ENCODE measurements at regions not wholly inside any gene's neighbourhood (a gene's known extent, or its start where the extent isn't known, plus 50 kb on each side); places are given as distances from the start of the nearest gene placed in this dataset.
A peak's percentile ranks its signal among the peaks of the same experiment; 100 is the strongest.

DNA sequence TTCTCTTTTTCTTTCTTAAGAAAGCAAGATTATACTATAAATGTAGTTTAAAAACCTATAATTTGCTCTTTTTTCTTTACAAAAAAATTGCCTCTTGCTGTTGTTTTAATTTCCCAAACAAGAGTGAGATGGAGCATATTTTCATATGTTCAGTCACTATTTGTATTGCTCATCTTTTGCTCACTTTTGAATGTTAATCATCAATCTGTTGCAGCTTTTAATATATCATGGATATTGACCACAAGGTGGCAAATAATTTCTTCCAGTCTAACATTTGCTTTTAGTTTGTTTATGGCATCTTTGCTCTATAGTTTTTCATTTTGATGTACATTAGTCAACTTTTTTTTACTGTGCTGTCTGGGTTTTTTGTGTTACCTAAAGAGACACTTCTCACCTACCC is 112.6 kb upstream of the THRB start:
- Histone ChIP-seq H3K9me3 (ENCODE audit: low read depth) (no peaks in the 10 kb centered on the region), H3K36me3 (ENCODE audit: low read depth) (no peaks in the 10 kb centered on the region), H3K9me2 (ENCODE audit: insufficient read depth) (no peaks in the 10 kb centered on the region), H3K4me1 (ENCODE audit: insufficient read depth) (peaks cover 12% of the 10 kb centered on the region; the same call in 1 of the 2 replicates), H3K4me2 (ENCODE audit: unreplicated experiment) (no peak overlapping the region), H4K20me1 (ENCODE audit: insufficient read depth) (no peaks in the 10 kb centered on the region), H3K9ac (no peak overlapping the region), H3K27me3 (replicated peaks; ENCODE audit: insufficient read depth) (no peaks in the 10 kb centered on the region), H3K4me3 (no peak overlapping the region), H3K27ac (no peak overlapping the region), H2AFZ (no peak overlapping the region), H3F3A (ENCODE audit: insufficient read depth) (no peaks in the 10 kb centered on the region), H3K79me2 (ENCODE audit: insufficient read depth) (no peaks in the 10 kb centered on the region)
- TF ChIP-seq EZH2phosphoT487 (IDR thresholded peaks at IDR 0.05; ENCODE audit: insufficient read depth, low read depth), result no peak
- TF ChIP-seq EZH2 (IDR thresholded peaks at IDR 0.05; ENCODE audit: insufficient read depth, poor library complexity, severe bottlenecking), result no peak
- in situ Hi-C loops (cut with MboI), result no loop called here
- no peak for DNase-seq

DNA sequence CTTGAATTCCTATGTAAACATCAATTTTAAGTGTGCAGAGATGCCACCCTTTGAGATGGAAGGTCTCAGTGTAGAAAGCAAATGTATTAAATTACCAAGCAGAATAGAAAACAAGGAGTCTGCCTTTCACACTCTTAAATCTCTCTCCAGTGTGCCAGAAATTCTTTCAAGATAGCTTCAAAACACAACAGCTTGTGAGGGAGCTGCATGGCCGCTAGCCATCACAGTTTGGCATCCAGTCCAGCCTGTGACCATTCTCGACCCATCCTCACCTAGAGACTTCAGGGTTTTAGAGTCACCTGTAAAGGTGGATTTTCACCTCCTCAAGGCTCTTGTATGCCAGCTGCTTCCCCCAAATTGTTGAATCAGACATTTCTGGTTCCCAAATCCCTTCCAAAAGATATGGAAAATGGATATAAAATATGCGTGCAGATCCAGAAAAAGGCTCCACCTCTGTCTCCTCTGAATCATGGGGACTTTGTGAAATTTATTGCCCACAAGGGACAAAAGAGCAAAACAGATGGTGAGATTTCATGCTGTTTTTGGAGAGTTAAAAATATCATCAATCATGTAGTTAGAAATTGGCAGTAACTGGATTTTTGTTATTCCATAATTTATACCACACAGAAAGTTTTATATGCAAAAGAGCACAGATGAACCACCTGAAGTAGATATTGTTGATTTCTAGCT is 114.2 kb upstream of the THRB start:
- Histone ChIP-seq H3K79me2 (ENCODE audit: insufficient read depth) (no peaks in the 10 kb centered on the region), H3K4me2 (ENCODE audit: unreplicated experiment) (peak overlapping the region; percentile 38), H2AFZ (peak overlapping the region; percentile 55; the same call in 1 of the 2 replicates), H3K27ac (no peak overlapping the region), H3K9ac (no peak overlapping the region), H3K4me1 (ENCODE audit: insufficient read depth) (peaks cover 12% of the 10 kb centered on the region; the same call in 1 of the 2 replicates), H3K27me3 (replicated peaks; ENCODE audit: insufficient read depth) (no peaks in the 10 kb centered on the region), H3K36me3 (ENCODE audit: low read depth) (no peaks in the 10 kb centered on the region), H3K9me3 (ENCODE audit: low read depth) (no peaks in the 10 kb centered on the region), H3K4me3 (no peak overlapping the region), H4K20me1 (ENCODE audit: insufficient read depth) (no peaks in the 10 kb centered on the region), H3F3A (ENCODE audit: insufficient read depth) (no peaks in the 10 kb centered on the region), H3K9me2 (ENCODE audit: insufficient read depth) (no peaks in the 10 kb centered on the region)
- no peak for TF ChIP-seq EZH2 (IDR thresholded peaks at IDR 0.05; ENCODE audit: insufficient read depth, poor library complexity, severe bottlenecking)
- no peak for TF ChIP-seq EZH2phosphoT487 (IDR thresholded peaks at IDR 0.05; ENCODE audit: insufficient read depth, low read depth)
- WGBS, 2 experiments (ENCODE audit: low coverage in 1 of 2, low lambda C conversion rate in 2 of 2, missing lambda C conversion rate in 2 of 2), result 16 to 23% methylated on average over 3 of the region's 3 CpGs
- in situ Hi-C loops (cut with MboI), result no loop called here
- DNase-seq, result peak; percentile 40

DNA sequence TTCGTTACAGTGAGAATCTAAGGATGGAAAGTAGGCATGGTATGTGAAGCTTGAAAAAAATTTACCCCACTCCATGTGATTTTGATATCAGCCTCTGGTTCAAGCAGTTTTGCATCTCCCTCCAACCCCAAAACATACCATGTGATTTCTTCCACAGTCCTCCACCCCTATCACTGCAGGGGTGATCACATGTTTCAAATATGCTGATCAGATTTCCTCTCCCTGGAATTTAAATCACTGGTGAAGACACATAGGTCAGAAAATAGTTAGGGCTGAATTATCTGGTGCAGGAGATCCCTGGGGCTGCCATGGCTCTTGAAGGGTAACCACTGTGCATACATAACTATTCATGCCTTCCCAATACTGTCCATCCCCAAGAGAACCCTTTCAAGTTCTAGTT is 119.7 kb upstream of the THRB start:
- Histone ChIP-seq H2AFZ (no peak overlapping the region), H3F3A (ENCODE audit: insufficient read depth) (no peaks in the 10 kb centered on the region), H3K9me2 (ENCODE audit: insufficient read depth) (no peaks in the 10 kb centered on the region), H3K36me3 (ENCODE audit: low read depth) (no peaks in the 10 kb centered on the region), H3K27me3 (replicated peaks; ENCODE audit: insufficient read depth) (no peaks in the 10 kb centered on the region), H3K79me2 (ENCODE audit: insufficient read depth) (no peaks in the 10 kb centered on the region), H3K4me3 (no peak overlapping the region), H3K9ac (no peak overlapping the region), H3K9me3 (ENCODE audit: low read depth) (no peaks in the 10 kb centered on the region), H3K27ac (no peak overlapping the region), H3K4me2 (ENCODE audit: unreplicated experiment) (no peak overlapping the region), H3K4me1 (ENCODE audit: insufficient read depth) (0 out of 2 replicates have a peak, but pooled peaks cover 5% of the 10 kb centered on the region), H4K20me1 (ENCODE audit: insufficient read depth) (no peaks in the 10 kb centered on the region)
- in situ Hi-C loops (cut with MboI), result no loop called here
- no peak for TF ChIP-seq EZH2 (IDR thresholded peaks at IDR 0.05; ENCODE audit: insufficient read depth, poor library complexity, severe bottlenecking)
- 87 to 88% methylated on average over 1 of the region's 1 CpG for WGBS, 2 experiments (ENCODE audit: low coverage in 1 of 2, low lambda C conversion rate in 2 of 2, missing lambda C conversion rate in 2 of 2)
- no peak for DNase-seq

DNA sequence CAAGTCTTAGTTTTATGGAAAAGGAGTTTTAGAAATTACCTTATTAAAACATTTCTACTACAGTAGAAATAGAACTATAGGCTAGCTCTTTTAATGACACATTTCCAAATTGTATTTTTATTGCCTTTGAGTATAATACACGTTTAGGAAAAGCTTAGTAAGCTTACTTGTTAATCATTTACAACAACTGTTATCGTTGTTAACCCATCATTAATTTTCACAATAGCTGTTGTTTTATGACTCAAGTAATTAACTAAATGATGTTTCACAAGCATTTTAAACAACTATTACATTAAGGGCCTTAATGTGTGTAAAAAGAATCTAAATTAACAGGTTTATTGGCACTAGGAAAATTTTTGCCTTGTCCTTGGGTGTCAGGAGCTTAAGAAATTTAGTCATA is 120.5 kb upstream of the THRB start:
- Histone ChIP-seq H3K4me2 (ENCODE audit: unreplicated experiment) (no peak overlapping the region), H3K9me3 (ENCODE audit: low read depth) (no peaks in the 10 kb centered on the region), H3K4me3 (no peak overlapping the region), H3K4me1 (ENCODE audit: insufficient read depth) (0 out of 2 replicates have a peak, but pooled peaks cover 5% of the 10 kb centered on the region), H3K9ac (no peak overlapping the region), H3K79me2 (ENCODE audit: insufficient read depth) (no peaks in the 10 kb centered on the region), H3K36me3 (ENCODE audit: low read depth) (no peaks in the 10 kb centered on the region), H3K27ac (no peak overlapping the region), H3K27me3 (replicated peaks; ENCODE audit: insufficient read depth) (no peaks in the 10 kb centered on the region), H4K20me1 (ENCODE audit: insufficient read depth) (no peaks in the 10 kb centered on the region), H2AFZ (no peak overlapping the region), H3F3A (ENCODE audit: insufficient read depth) (no peaks in the 10 kb centered on the region), H3K9me2 (ENCODE audit: insufficient read depth) (no peaks in the 10 kb centered on the region)
- TF ChIP-seq EZH2 (IDR thresholded peaks at IDR 0.05; ENCODE audit: insufficient read depth, poor library complexity, severe bottlenecking), result no peak
- TF ChIP-seq EZH2phosphoT487 (IDR thresholded peaks at IDR 0.05; ENCODE audit: insufficient read depth, low read depth), result no peak
- no peak for DNase-seq
- in situ Hi-C loops (cut with MboI), result no loop called here
- 72 to 75% methylated on average over 2 of the region's 2 CpGs for WGBS, 2 experiments (ENCODE audit: low coverage in 1 of 2, low lambda C conversion rate in 2 of 2, missing lambda C conversion rate in 2 of 2)

All from GM23248 (cell line).